GM18498 (cell line): ENCODE measurements at regions not wholly inside any gene's neighbourhood (a gene's known extent, or its start where the extent isn't known, plus 50 kb on each side); places are given as distances from the start of the nearest gene placed in this dataset.
A peak's percentile ranks its signal among the peaks of the same experiment; 100 is the strongest.
"Not testable (repeated sequence)": the region's sequence is repeated elsewhere in the genome, so short reads cannot be mapped to it uniquely, and the experiment has no call there.

ENCODE experiments used
- ATAC-seq: cut with Tn5 transposase; IDR thresholded peaks from one replicate; pipeline ENCODE4 v1.9.1; 2021; ENCODE audit warnings: mild to moderate bottlenecking, moderate library complexity; ENCODE audit not compliant: unreplicated experiment

DNA sequence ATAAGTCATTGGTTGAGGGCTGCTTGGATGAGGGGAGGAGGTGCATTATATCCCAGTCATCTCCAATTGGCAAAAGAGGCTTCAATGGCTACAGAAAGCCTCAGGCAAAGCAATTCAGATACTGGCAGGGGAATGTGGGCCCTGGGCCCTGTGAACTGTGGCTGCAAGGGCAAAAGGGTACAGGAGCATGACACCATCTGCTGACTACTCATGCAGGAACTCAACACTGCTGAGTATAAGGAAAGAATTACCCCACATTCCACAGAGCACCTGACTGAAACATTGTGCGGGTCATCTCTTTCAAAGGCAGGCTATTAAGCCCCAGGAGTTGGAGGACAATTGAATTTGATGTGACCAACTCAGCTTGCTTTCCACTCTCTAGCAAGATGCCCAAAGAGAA lies 92.1 kb upstream of the SPTLC3 start:
- ATAC-seq: no peak

GRCh38 chr20:12924126-12924525 lies 84.6 kb upstream of the SPTLC3 start:
- ATAC-seq: no peak

- ATAC-seq: peak; percentile 96
Observed at GRCh38 chr20:12925210-12925755, 83.5 kb upstream of the SPTLC3 start.

GRCh38 chr20:12925863-12926793 lies 82.6 kb upstream of the SPTLC3 start:
- ATAC-seq: no peak

DNA sequence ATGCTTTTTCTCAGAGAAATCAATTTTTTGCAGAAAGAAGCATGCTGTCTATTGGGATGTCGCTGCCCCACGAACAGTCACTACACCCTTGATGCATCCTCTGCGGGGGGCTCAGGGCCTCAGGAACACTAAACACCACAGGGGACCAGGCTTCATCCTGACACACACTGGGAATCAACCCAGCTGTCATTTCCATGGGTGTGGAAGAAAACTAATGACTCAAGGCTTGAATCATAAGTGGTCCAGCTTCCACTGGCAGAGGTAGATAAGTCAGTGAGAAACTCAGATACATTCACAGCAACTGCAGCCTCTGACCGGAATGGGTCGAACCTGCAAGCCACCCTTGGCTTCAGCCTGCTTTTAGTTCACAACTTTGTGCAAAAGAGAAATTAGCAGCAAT lies 81.3 kb upstream of the SPTLC3 start:
- no peak for ATAC-seq

GRCh38 chr20:12928358-12928754 lies 80.4 kb upstream of the SPTLC3 start:
- ATAC-seq: no peak

DNA sequence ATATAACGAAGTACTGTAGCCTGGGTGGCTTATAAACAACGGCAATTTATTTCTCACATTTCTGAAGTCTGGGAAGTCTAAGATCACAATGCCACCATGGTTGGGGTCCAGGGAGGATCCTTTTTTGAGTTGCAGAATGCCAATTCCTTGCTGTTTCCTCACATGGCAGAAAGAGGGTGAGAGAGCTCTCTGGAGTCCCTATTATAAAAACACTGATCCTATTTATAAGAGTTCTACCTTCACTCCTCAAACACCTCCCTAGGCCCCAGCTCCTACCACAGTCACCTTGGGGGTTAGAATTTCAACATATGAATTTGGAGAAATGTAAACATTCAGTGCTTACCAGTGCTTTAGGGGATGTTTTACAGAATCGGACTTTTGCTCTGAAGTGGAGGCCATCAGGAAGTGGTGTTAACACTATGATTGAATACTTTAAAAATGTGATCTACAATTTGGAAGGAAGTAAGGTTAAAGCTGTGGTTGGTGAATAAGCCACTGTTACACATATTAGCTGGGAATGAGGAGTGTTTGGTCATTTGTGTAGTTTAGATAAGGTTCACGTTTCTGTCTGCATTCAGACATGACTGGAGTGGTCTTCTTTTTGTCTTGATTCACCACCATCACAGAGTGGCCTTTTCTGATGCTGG lies 79.9 kb upstream of the SPTLC3 start:
- ATAC-seq: no peak

- ATAC-seq: no peak
Observed at GRCh38 chr20:12936020-12936419, 72.8 kb upstream of the SPTLC3 start.

GRCh38 chr20:12936524-12936923 lies 72.2 kb upstream of the SPTLC3 start:
- ATAC-seq: no peak

DNA sequence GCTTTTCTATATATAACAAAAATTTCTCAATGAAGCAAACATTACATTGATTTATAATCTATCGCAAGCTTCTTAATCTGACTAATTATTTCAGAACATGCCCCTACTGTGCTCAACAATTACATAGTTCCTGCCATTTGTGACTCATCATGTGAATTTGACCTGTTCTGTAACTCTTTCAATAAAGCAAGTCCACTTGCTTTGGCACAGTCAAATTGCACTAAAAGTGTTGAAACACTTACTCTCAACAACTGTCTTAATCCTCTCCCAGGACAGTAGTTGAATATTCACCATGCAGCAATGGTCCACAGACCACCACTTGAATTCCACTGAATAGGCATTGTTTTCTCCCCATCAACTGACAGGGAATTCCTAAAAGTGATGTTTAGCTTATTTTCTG lies 67.7 kb upstream of the SPTLC3 start:
- no peak for ATAC-seq

GRCh38 chr20:12942123-12942522 lies 66.6 kb upstream of the SPTLC3 start:
- no peak for ATAC-seq

DNA sequence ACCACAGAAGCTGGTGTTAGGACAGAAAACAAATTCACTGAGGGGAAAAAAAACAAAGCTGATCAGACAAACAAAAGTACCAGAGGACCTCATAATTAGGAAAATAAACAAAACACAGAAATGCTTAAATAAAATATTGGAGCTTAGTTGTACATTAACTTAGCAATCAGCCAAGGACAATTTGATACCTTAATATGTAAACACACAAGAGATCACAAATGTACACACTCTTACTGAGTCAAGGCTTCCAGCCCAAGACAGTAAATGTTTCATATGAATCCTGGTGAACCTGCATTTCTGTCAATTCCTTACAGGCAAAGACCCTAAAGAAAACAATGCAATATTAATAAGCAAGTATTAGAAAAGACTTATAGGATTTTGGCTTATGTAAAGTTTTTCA lies 62.0 kb upstream of the SPTLC3 start:
- no peak for ATAC-seq

GRCh38 chr20:12947691-12948090 lies 61.1 kb upstream of the SPTLC3 start:
- ATAC-seq: no peak

GRCh38 chr20:12949429-12949980 lies 59.3 kb upstream of the SPTLC3 start:
- no peak for ATAC-seq

GRCh38 chr20:12954254-12954653 lies 54.5 kb upstream of the SPTLC3 start:
- ATAC-seq: not testable (repeated sequence)

DNA sequence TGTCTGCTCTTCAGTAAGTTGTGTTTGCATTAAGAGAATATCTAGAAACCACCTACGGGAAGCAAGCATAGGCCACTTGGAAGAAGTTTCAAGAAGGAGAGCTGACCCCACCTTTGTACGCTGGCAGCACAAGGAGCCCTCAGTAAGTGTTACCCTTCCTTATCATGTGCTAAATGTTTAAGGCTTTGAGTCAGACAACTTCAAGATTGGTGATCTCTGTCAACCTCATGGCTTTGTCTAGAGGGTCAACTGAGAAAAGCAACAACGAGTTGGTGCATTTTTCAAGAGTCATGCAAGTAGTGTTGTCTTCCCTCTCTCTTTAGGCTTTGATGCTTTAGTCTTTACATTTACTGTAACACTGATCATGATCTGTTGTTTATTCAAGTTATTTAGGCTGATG lies 53.2 kb upstream of the SPTLC3 start:
- ATAC-seq: no peak

DNA sequence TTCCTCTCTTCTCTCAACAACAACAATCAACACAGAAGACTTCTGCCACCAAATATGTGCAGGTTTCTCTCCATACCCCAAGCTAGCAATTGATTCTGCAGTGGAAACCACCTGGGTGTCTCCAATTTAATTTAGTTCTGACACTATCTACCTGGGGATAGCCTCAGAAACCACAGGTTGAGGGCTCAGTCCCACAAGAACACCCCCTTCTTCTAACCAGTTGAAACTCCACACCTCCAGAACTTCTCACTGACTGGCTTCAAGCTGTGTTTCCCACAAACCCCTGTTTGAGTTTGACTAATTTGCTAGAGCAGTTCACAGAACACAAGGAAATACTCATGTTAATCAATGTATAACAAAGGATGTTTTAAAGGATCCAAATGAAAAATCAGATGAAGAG lies 52.5 kb upstream of the SPTLC3 start:
- no peak for ATAC-seq

DNA sequence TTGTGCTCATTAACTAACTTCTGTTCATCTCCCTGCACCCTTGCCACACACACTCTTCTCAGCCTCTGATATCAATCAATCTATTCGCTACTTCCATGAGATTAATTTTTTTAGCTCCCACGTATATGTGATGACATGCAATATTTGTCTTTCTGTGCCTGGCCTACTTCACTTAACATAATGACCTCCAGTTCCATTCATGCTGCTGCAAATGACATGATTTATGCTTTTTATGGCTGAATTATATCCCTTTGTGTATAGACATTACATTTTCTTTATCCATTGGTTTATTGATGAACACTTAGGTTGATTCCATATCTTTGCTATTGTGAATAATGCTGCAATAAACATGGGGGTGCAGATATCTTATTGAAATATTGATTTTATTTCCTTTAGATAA lies 50.8 kb upstream of the SPTLC3 start:
- ATAC-seq: no peak
